CD14-positive monocyte (primary cell): ENCODE measurements at regions not wholly inside any gene's neighbourhood (a gene's known extent, or its start where the extent isn't known, plus 50 kb on each side); places are given as distances from the start of the nearest gene placed in this dataset.

Experiments
- DNase-seq, 3 donors: peaks; one replicate each; pipeline ENCODE4 v3.0.0-alpha.2; 2011 to 2022
- H2AFZ ChIP-seq: 2 replicates; pipeline ENCODE4 v1.6.0; 2012; ENCODE audit warnings: mild to moderate bottlenecking, low read depth, low read length, inconsistent platforms; ENCODE audit not compliant: insufficient read depth, poor library complexity, severe bottlenecking
- H3K27ac ChIP-seq, 2 donors: 1 replicate in 1 of 2; 2 replicates in 1 of 2; pipeline ENCODE4 v1.5.1; 2012 to 2013; ENCODE audit warnings: low read length in 2 of 2, control low read depth in 1 of 2, inconsistent platforms in 1 of 2, low read depth in 1 of 2, mild to moderate bottlenecking in 1 of 2
- H3K27me3 ChIP-seq, 2 donors: one replicate each; pipeline versions ENCODE4 v1.6.0 to v1.6.1; 2011 to 2013; ENCODE audit warnings: low read length in 2 of 2; ENCODE audit not compliant: control insufficient read depth in 2 of 2, insufficient read depth in 2 of 2
- H3K36me3 ChIP-seq, 2 donors: replicated peaks in 1 of 2; 1 replicate in 1 of 2; 2 replicates in 1 of 2; pipeline versions ENCODE4 v1.5.1 to v1.6.1; 2012 to 2013; ENCODE audit warnings: low read length in 2 of 2, control low read depth in 1 of 2, inconsistent platforms in 1 of 2, mild to moderate bottlenecking in 1 of 2; ENCODE audit not compliant: insufficient read depth in 2 of 2, control insufficient read depth in 1 of 2
- H3K4me1 ChIP-seq, 2 donors: 1 replicate in 1 of 2; 2 replicates in 1 of 2; pipeline versions ENCODE4 v1.5.1 to v1.6.1; 2012 to 2013; ENCODE audit warnings: low read length in 2 of 2, control low read depth in 1 of 2, inconsistent platforms in 1 of 2, mild to moderate bottlenecking in 1 of 2, moderate library complexity in 1 of 2; ENCODE audit not compliant: insufficient read depth in 2 of 2, control insufficient read depth in 1 of 2
- H3K4me2 ChIP-seq: replicated peaks from 2 replicates; pipeline ENCODE3; 2012; ENCODE audit warnings: low read length, moderate library complexity, mild to moderate bottlenecking; ENCODE audit not compliant: poor library complexity, severe bottlenecking; ENCODE audit errors: extremely low read depth
- H3K4me3 ChIP-seq, 3 experiments: fragments of 200-600 bp in 1 of 3; sonication (generic) in 1 of 3; replicated peaks in 1 of 3; 1 replicate in 2 of 3; 2 replicates in 1 of 3; pipeline ENCODE4 v1.5.1; 2011 to 2013; ENCODE audit warnings: low read length in 3 of 3, mild to moderate bottlenecking in 3 of 3, control low read depth in 2 of 3, low read depth in 2 of 3, inconsistent platforms in 1 of 3, moderate library complexity in 1 of 3
- H3K79me2 ChIP-seq: 2 replicates; pipeline ENCODE4 v1.6.0; 2012; ENCODE audit warnings: mild to moderate bottlenecking, control low read depth, inconsistent platforms, low read length, moderate library complexity; ENCODE audit not compliant: insufficient read depth
- H3K9ac ChIP-seq: 2 replicates; pipeline ENCODE4 v1.6.0; 2017; ENCODE audit warnings: low read length, mild to moderate bottlenecking; ENCODE audit not compliant: insufficient read depth, poor library complexity, severe bottlenecking
- H3K9me3 ChIP-seq, 2 donors: replicated peaks in 1 of 2; 1 replicate in 1 of 2; 2 replicates in 1 of 2; pipeline versions ENCODE4 v1.5.1 to v1.6.1; 2012 to 2013; ENCODE audit warnings: low read length in 2 of 2, control low read depth in 1 of 2; ENCODE audit not compliant: control insufficient read depth in 1 of 2, insufficient read depth in 1 of 2
- H4K20me1 ChIP-seq: 2 replicates; pipeline ENCODE4 v1.6.0; 2012; ENCODE audit warnings: mild to moderate bottlenecking, low read length, control low read depth, moderate library complexity; ENCODE audit not compliant: insufficient read depth
- H3K27ac Mint-ChIP-seq, 7 donors: one replicate each; pipeline ENCODE4 v1.8.0; 2020; ENCODE audit warnings: mild to moderate bottlenecking in 7 of 7, mixed read lengths in 7 of 7, moderate library complexity in 6 of 7, inconsistent platforms in 2 of 7
- H3K27me3 Mint-ChIP-seq, 3 donors: one replicate each; pipeline ENCODE4 v1.8.0; 2021 to 2022; ENCODE audit warnings: low read depth in 3 of 3, mild to moderate bottlenecking in 3 of 3, mixed read lengths in 3 of 3, moderate library complexity in 3 of 3, inconsistent platforms in 1 of 3
- H3K36me3 Mint-ChIP-seq, 2 donors: one replicate each; pipeline ENCODE4 v1.8.0; 2020; ENCODE audit warnings: mixed read lengths in 2 of 2, inconsistent platforms in 1 of 2, mild to moderate bottlenecking in 1 of 2
- H3K4me1 Mint-ChIP-seq: one replicate; pipeline ENCODE4 v1.8.0; 2020; ENCODE audit warnings: mild to moderate bottlenecking, mixed read lengths
- H3K4me3 Mint-ChIP-seq, 2 donors: one replicate each; pipeline ENCODE4 v1.8.0; 2020; ENCODE audit warnings: mild to moderate bottlenecking in 2 of 2, mixed read lengths in 2 of 2, moderate library complexity in 1 of 2
- H3K9me3 Mint-ChIP-seq, 7 donors: one replicate each; pipeline ENCODE4 v1.8.0; 2020 to 2022; ENCODE audit warnings: mixed read lengths in 7 of 7, mild to moderate bottlenecking in 6 of 7, moderate library complexity in 6 of 7, inconsistent platforms in 2 of 7
- WGBS: methylation state at CpG from one replicate; pipeline ENCODE4 v1.1.5; 2013; ENCODE audit warnings: missing lambda C conversion rate; ENCODE audit not compliant: insufficient coverage; 5-methylcytosine and 5-hydroxymethylcytosine counted together
- intact Hi-C, 2 donors: fragments of 100-400 bp; cut with micrococcal nuclease; formaldehyde crosslinking; loops; one replicate each; pipeline versions ENCODE4 v1.15.0 to v1.15.1; 2023
- TF ChIP-seq, protein P1 (sequence below): fragments of 200-600 bp; IDR thresholded peaks from one replicate; pipeline ENCODE4 v1.8.0; 2022; ENCODE audit warnings: antibody characterized with exemption, mild to moderate bottlenecking

DNA sequence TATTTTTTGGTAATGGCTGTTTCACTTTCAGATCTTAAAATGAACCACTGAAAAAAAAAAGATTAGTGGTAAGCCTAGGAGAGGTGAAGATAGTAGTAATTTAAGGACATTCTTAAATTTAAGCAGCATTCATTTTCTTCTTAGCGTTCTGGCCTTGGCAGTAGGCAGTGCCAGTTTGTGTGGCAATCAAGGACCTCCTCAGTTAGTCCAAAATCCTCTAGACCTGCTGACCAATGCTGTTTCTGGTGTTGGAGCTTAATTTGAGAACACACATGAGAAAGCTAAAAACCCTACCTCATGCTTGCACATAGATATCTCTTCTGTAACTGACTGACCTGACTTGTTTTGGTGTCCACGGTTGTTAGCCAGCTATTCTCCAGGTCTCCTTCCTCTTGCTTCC lies 219.8 kb upstream of the RGS6 start:
- H3K9ac ChIP-seq, result no peak overlapping the region
- intact Hi-C loops, result no loop called here
- H3K4me2 ChIP-seq, result no peak overlapping the region
- no peaks in the 10 kb centered on the region for H3K27me3 ChIP-seq
- no peak overlapping the region for H3K27ac ChIP-seq
- H3K27me3 Mint-ChIP-seq, result peaks cover 0 to 1% (median 0%) of the 10 kb centered on the region in 3 donors
- H3K79me2 ChIP-seq, result no peaks in the 10 kb centered on the region
- H3K36me3 ChIP-seq, result peaks cover 42 to 97% of the 10 kb centered on the region in 2 donors
- DNase-seq, result no peak
- H4K20me1 ChIP-seq, result no peaks in the 10 kb centered on the region
- H3K9me3 ChIP-seq, result no peaks in the 10 kb centered on the region
- H3K4me3 ChIP-seq, result no peak overlapping the region
- H2AFZ ChIP-seq, result no peak overlapping the region
- peaks cover 3% of the 10 kb centered on the region for H3K4me1 Mint-ChIP-seq
- TF ChIP-seq, protein P1, sequence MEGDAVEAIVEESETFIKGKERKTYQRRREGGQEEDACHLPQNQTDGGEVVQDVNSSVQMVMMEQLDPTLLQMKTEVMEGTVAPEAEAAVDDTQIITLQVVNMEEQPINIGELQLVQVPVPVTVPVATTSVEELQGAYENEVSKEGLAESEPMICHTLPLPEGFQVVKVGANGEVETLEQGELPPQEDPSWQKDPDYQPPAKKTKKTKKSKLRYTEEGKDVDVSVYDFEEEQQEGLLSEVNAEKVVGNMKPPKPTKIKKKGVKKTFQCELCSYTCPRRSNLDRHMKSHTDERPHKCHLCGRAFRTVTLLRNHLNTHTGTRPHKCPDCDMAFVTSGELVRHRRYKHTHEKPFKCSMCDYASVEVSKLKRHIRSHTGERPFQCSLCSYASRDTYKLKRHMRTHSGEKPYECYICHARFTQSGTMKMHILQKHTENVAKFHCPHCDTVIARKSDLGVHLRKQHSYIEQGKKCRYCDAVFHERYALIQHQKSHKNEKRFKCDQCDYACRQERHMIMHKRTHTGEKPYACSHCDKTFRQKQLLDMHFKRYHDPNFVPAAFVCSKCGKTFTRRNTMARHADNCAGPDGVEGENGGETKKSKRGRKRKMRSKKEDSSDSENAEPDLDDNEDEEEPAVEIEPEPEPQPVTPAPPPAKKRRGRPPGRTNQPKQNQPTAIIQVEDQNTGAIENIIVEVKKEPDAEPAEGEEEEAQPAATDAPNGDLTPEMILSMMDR, result no peak
- no peak overlapping the region for H3K4me3 Mint-ChIP-seq
- no peaks in the 10 kb centered on the region for H3K9me3 Mint-ChIP-seq
- no peak overlapping the region for H3K27ac Mint-ChIP-seq
- peaks cover 74 to 79% of the 10 kb centered on the region in 2 donors for H3K36me3 Mint-ChIP-seq
- 81% methylated on average over 2 of the region's 2 CpGs for WGBS
- H3K4me1 ChIP-seq, result no peaks in the 10 kb centered on the region

DNA sequence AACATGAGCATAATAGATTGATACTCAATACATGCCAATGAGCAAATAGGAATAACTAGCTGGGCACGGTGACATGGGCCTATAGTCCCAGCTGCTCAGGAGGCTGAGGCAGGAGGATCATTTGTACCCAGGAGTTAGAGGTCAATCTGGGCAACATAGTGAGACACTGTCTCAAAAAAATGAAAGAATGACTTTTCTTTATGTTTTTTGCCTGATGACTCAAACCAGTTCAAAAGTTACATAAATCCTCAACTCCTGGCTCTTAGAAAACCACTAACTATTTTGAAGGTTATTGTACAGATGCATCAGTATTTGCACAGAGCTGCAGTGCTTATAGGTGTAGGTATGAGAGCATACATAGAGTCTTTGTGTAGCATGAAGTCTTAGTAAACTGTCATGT lies 219.2 kb upstream of the RGS6 start:
- no peaks in the 10 kb centered on the region for H3K4me1 ChIP-seq

More for the DNA sequence above, 219.2 kb upstream of the RGS6 start:
- H3K9ac ChIP-seq, result no peak overlapping the region
- H3K27me3 ChIP-seq, result no peaks in the 10 kb centered on the region
- TF ChIP-seq, protein P1, result no peak
- peaks cover 0 to 1% (median 0%) of the 10 kb centered on the region in 3 donors for H3K27me3 Mint-ChIP-seq
- H3K27ac ChIP-seq, result no peak overlapping the region
- H2AFZ ChIP-seq, result no peak overlapping the region
- H3K4me3 ChIP-seq, result no peak overlapping the region
- no peaks in the 10 kb centered on the region for H3K9me3 Mint-ChIP-seq
- H4K20me1 ChIP-seq, result no peaks in the 10 kb centered on the region
- H3K4me2 ChIP-seq, result no peak overlapping the region
- peaks cover 3% of the 10 kb centered on the region for H3K4me1 Mint-ChIP-seq
- DNase-seq, result no peak
- H3K9me3 ChIP-seq, result no peaks in the 10 kb centered on the region
- peaks cover 76 to 77% of the 10 kb centered on the region in 2 donors for H3K36me3 Mint-ChIP-seq
- no peak overlapping the region for H3K27ac Mint-ChIP-seq
- H3K79me2 ChIP-seq, result no peaks in the 10 kb centered on the region
- intact Hi-C loops, result no loop called here
- peaks cover 45 to 98% of the 10 kb centered on the region in 2 donors for H3K36me3 ChIP-seq
- no peak overlapping the region for H3K4me3 Mint-ChIP-seq
- WGBS, result 89% methylated on average over 1 of the region's 1 CpG
